ENCODE measurements at regions not wholly inside any gene's neighbourhood (a gene's known extent, or its start where the extent isn't known, plus 50 kb on each side); places are given as distances from the start of the nearest gene placed in this dataset.

- H3K4me3 ChIP-seq (ENCODE audit: low read depth, low read length) = no peak overlapping the region
- no peak overlapping the region for H3K27ac ChIP-seq
- no peak for TF ChIP-seq CTCF (IDR thresholded peaks at IDR 0.05; ENCODE audit: low read depth, low read length)
- DNase-seq = no peak
- H3K27me3 ChIP-seq (ENCODE audit: insufficient read depth, low read depth, severe bottlenecking) = no peaks in the 10 kb centered on the region
- no peaks in the 10 kb centered on the region for H3K9me3 ChIP-seq (ENCODE audit: severe bottlenecking)
- no peaks in the 10 kb centered on the region for H3K36me3 ChIP-seq
Observed at GRCh38 chr10:35913628-35914027, 271.5 kb upstream of the FZD8 start.

GRCh38 chr10:35912615-35913569 lies 270.8 kb upstream of the FZD8 start:
- TF ChIP-seq CTCF (IDR thresholded peaks at IDR 0.05; ENCODE audit: low read depth, low read length) = no peak
- Histone ChIP-seq H3K27me3 (ENCODE audit: insufficient read depth, low read depth, severe bottlenecking) (no peaks in the 10 kb centered on the region), H3K9me3 (ENCODE audit: severe bottlenecking) (no peaks in the 10 kb centered on the region), H3K27ac (no peak overlapping the region), H3K4me3 (ENCODE audit: low read depth, low read length) (no peak overlapping the region), H3K36me3 (no peaks in the 10 kb centered on the region)
- DNase-seq = no peak

GRCh38 chr10:35911954-35912353 lies 269.9 kb upstream of the FZD8 start:
- no peak overlapping the region for H3K27ac ChIP-seq
- H3K4me3 ChIP-seq (ENCODE audit: low read depth, low read length) = no peak overlapping the region
- no peaks in the 10 kb centered on the region for H3K36me3 ChIP-seq
- no peaks in the 10 kb centered on the region for H3K27me3 ChIP-seq (ENCODE audit: insufficient read depth, low read depth, severe bottlenecking)
- DNase-seq = no peak
- no peaks in the 10 kb centered on the region for H3K9me3 ChIP-seq (ENCODE audit: severe bottlenecking)
- TF ChIP-seq CTCF (IDR thresholded peaks at IDR 0.05; ENCODE audit: low read depth, low read length) = no peak

GRCh38 chr10:35911233-35911632 lies 269.1 kb upstream of the FZD8 start:
- Histone ChIP-seq H3K36me3 (no peaks in the 10 kb centered on the region), H3K9me3 (ENCODE audit: severe bottlenecking) (peaks cover 1% of the 10 kb centered on the region), H3K27me3 (ENCODE audit: insufficient read depth, low read depth, severe bottlenecking) (no peaks in the 10 kb centered on the region), H3K4me3 (ENCODE audit: low read depth, low read length) (no peak overlapping the region), H3K27ac (no peak overlapping the region)
- TF ChIP-seq CTCF (IDR thresholded peaks at IDR 0.05; ENCODE audit: low read depth, low read length) = no peak
- DNase-seq = no peak

GRCh38 chr10:35910234-35910633 lies 268.1 kb upstream of the FZD8 start:
- Histone ChIP-seq H3K27ac (no peak overlapping the region), H3K4me3 (ENCODE audit: low read depth, low read length) (no peak overlapping the region), H3K27me3 (ENCODE audit: insufficient read depth, low read depth, severe bottlenecking) (no peaks in the 10 kb centered on the region), H3K36me3 (no peaks in the 10 kb centered on the region), H3K9me3 (ENCODE audit: severe bottlenecking) (peaks cover 2% of the 10 kb centered on the region)
- DNase-seq = no peak
- TF ChIP-seq CTCF (IDR thresholded peaks at IDR 0.05; ENCODE audit: low read depth, low read length) = no peak
